H1 (cell line): ENCODE measurements at regions not wholly inside any gene's neighbourhood (a gene's known extent, or its start where the extent isn't known, plus 50 kb on each side); places are given as distances from the start of the nearest gene placed in this dataset.

Experiments used
- CTCF ChIA-PET: fragments of 300-600 bp; sonication (Branson Sonifier 250); formaldehyde crosslinking; loops from one replicate; lab custom pipeline; 2021; ENCODE audit not compliant: partially characterized antibody; lab: Charles Lee
- POLR2A ChIA-PET: fragments of 300-600 bp; sonication (Branson Sonifier 250); formaldehyde crosslinking; loops from one replicate; lab custom pipeline; 2021; ENCODE audit warnings: inconsistent platforms; ENCODE audit not compliant: partially characterized antibody; lab: Charles Lee
- DNase-seq, 2 experiments: peaks; one replicate each; pipeline versions ENCODE4 v3.0.0 to v3.0.0-alpha.2; 2010 to 2022; ENCODE audit warnings: low spot score in 2 of 2, low read depth in 1 of 2, mixed read lengths in 1 of 2
- FAIRE-seq: peaks from 2 replicates; lab custom pipeline; 2011; peaks lifted over from hg19 to GRCh38; lab: Jason Lieb, UNC
- H2AFZ ChIP-seq: 2 replicates; pipeline ENCODE4 v1.8.1; 2012; ENCODE audit warnings: low read length, inconsistent platforms
- H2AK5ac ChIP-seq: 2 replicates; pipeline ENCODE4 v1.6.1; 2013; ENCODE audit warnings: low read depth, low read length
- H2BK120ac ChIP-seq: replicated peaks from 2 replicates; pipeline ENCODE3; 2013; ENCODE audit warnings: low read depth, low read length, inconsistent platforms
- H2BK12ac ChIP-seq: 2 replicates; pipeline ENCODE4 v1.6.1; 2013; ENCODE audit warnings: low read depth, low read length
- H2BK15ac ChIP-seq: 2 replicates; pipeline ENCODE4 v1.6.1; 2013; ENCODE audit warnings: low read length
- H2BK20ac ChIP-seq: 2 replicates; pipeline ENCODE4 v1.6.1; 2013; ENCODE audit warnings: low read length
- H2BK5ac ChIP-seq: 2 replicates; pipeline ENCODE4 v1.6.1; 2013; ENCODE audit warnings: low read depth, low read length
- H3K14ac ChIP-seq: 2 replicates; pipeline ENCODE4 v1.6.1; 2013; ENCODE audit warnings: inconsistent platforms; ENCODE audit not compliant: insufficient read length
- H3K18ac ChIP-seq: 2 replicates; pipeline ENCODE4 v1.6.1; 2013; ENCODE audit warnings: low read length; ENCODE audit errors: extremely low read depth
- H3K23ac ChIP-seq: 2 replicates; pipeline ENCODE4 v1.6.1; 2013; ENCODE audit warnings: inconsistent platforms; ENCODE audit not compliant: insufficient read length
- H3K23me2 ChIP-seq: 2 replicates; pipeline ENCODE4 v1.6.1; 2013; ENCODE audit warnings: low read depth, low read length
- H3K27ac ChIP-seq: 2 replicates; pipeline ENCODE4 v1.6.1; 2011; ENCODE audit warnings: low read depth, low read length, inconsistent platforms
- H3K27me3 ChIP-seq, 4 experiments: replicated peaks in 1 of 4; 1 replicate in 1 of 4; 2 replicates in 3 of 4; pipeline versions ENCODE4 v1.6.1 to v1.8.1; 2011 to 2013; ENCODE audit warnings: low read length in 3 of 4, mild to moderate bottlenecking in 3 of 4, inconsistent platforms in 2 of 4, mixed read lengths in 2 of 4, moderate library complexity in 1 of 4; ENCODE audit not compliant: control insufficient read depth in 3 of 4, insufficient read depth in 3 of 4; ENCODE audit errors: extremely low read depth in 1 of 4
- H3K36me3 ChIP-seq, 4 experiments: 2 replicates each; pipeline versions ENCODE4 v1.6.1 to v1.8.1; 2011 to 2013; ENCODE audit warnings: mild to moderate bottlenecking in 4 of 4, low read length in 3 of 4, moderate library complexity in 2 of 4, control low read depth in 1 of 4, inconsistent platforms in 1 of 4; ENCODE audit not compliant: insufficient read depth in 4 of 4, control insufficient read depth in 2 of 4
- H3K4ac ChIP-seq: replicated peaks from 2 replicates; pipeline ENCODE3; 2013; ENCODE audit warnings: low read length, low read depth, mixed read lengths, inconsistent platforms; ENCODE audit not compliant: insufficient read length
- H3K4me1 ChIP-seq, 4 experiments: replicated peaks in 1 of 4; 1 replicate in 1 of 4; 2 replicates in 3 of 4; pipeline versions ENCODE4 v1.6.1 to v1.8.1; 2011 to 2013; ENCODE audit warnings: low read length in 3 of 4, inconsistent platforms in 2 of 4, mixed read lengths in 1 of 4; ENCODE audit not compliant: insufficient read depth in 4 of 4, control insufficient read depth in 3 of 4
- H3K4me2 ChIP-seq, 2 experiments: 2 replicates each; pipeline versions ENCODE4 v1.6.1 to v1.8.1; 2011 to 2013; ENCODE audit warnings: low read depth in 2 of 2, low read length in 2 of 2, control low read depth in 1 of 2, inconsistent platforms in 1 of 2, mild to moderate bottlenecking in 1 of 2; ENCODE audit not compliant: insufficient read depth in 1 of 2
- H3K4me3 ChIP-seq, 4 experiments: fragments of 200-600, 300-600 bp in 1 of 4; sonication (generic), shearing (Covaris generic), sonication (Bioruptor Twin) in 1 of 4; 2 replicates each; pipeline versions ENCODE4 v1.5.1 to v1.8.1; 2011 to 2016; ENCODE audit warnings: low read length in 4 of 4, low read depth in 3 of 4, control low read depth in 2 of 4, inconsistent platforms in 2 of 4, mild to moderate bottlenecking in 2 of 4, mixed read lengths in 1 of 4, moderate library complexity in 1 of 4; ENCODE audit not compliant: insufficient read depth in 2 of 4; ENCODE audit errors: extremely low read depth in 1 of 4
- H3K56ac ChIP-seq: replicated peaks from 2 replicates; pipeline ENCODE3; 2013; ENCODE audit warnings: low read depth, mild to moderate bottlenecking, mixed read lengths, low read length, inconsistent platforms; ENCODE audit not compliant: insufficient read length
- H3K79me1 ChIP-seq: 2 replicates; pipeline ENCODE4 v1.6.1; 2013; ENCODE audit warnings: low read depth, low read length, control low read depth
- H3K79me2 ChIP-seq, 2 experiments: 2 replicates each; pipeline versions ENCODE4 v1.6.1 to v1.8.1; 2012 to 2013; ENCODE audit warnings: low read length in 2 of 2, mild to moderate bottlenecking in 2 of 2, inconsistent platforms in 1 of 2; ENCODE audit not compliant: insufficient read depth in 2 of 2, control insufficient read depth in 1 of 2
- H3K9ac ChIP-seq, 4 experiments: replicated peaks in 1 of 4; 1 replicate in 1 of 4; 2 replicates in 3 of 4; pipeline versions ENCODE4 v1.6.1 to v1.8.1; 2011 to 2013; ENCODE audit warnings: low read depth in 3 of 4, low read length in 3 of 4, control low read depth in 2 of 4, mild to moderate bottlenecking in 2 of 4, moderate library complexity in 2 of 4, inconsistent platforms in 1 of 4; ENCODE audit errors: extremely low read depth in 1 of 4
- H3K9me3 ChIP-seq, 2 experiments: 2 replicates each; pipeline versions ENCODE4 v1.6.1 to v1.8.1; 2012 to 2013; ENCODE audit warnings: mild to moderate bottlenecking in 2 of 2, moderate library complexity in 2 of 2, control low read depth in 1 of 2, inconsistent platforms in 1 of 2, low read depth in 1 of 2, low read length in 1 of 2, mixed read lengths in 1 of 2; ENCODE audit not compliant: insufficient read depth in 2 of 2
- H4K20me1 ChIP-seq, 2 experiments: replicated peaks in 1 of 2; 2 replicates each; pipeline versions ENCODE3 to v1.8.1; 2011 to 2013; ENCODE audit warnings: inconsistent platforms in 2 of 2, low read length in 2 of 2, mild to moderate bottlenecking in 1 of 2; ENCODE audit not compliant: insufficient read depth in 2 of 2, control insufficient read depth in 1 of 2
- H4K5ac ChIP-seq: 2 replicates; pipeline ENCODE4 v1.6.1; 2013; ENCODE audit warnings: low read length, low read depth, mixed read lengths, inconsistent platforms; ENCODE audit not compliant: insufficient read length
- H4K8ac ChIP-seq: 2 replicates; pipeline ENCODE4 v1.8.0; 2013; ENCODE audit warnings: mild to moderate bottlenecking, moderate library complexity, low read length, inconsistent platforms; ENCODE audit not compliant: insufficient read depth; ENCODE audit errors: extremely low read depth
- H4K91ac ChIP-seq: replicated peaks from 2 replicates; pipeline ENCODE3; 2013; ENCODE audit warnings: low read length, mixed read lengths, inconsistent platforms; ENCODE audit not compliant: insufficient read length
- CBX5 ChIP-seq: fragments of 300-800, 300-1000 bp; sonication (generic); IDR thresholded peaks from 2 replicates; pipeline ENCODE4 v1.7.1; 2016; ENCODE audit warnings: antibody characterized with exemption, low read length, low read depth
- CEBPB ChIP-seq: IDR thresholded peaks from 2 replicates; pipeline ENCODE4 v1.6.1; 2012; ENCODE audit warnings: low read depth, low read length
- CHD1 ChIP-seq: IDR thresholded peaks from 2 replicates; pipeline ENCODE4 v1.6.1; 2012; ENCODE audit warnings: low read depth, low read length, improper control_type of control experiment
- CHD2 ChIP-seq: IDR thresholded peaks from 2 replicates; pipeline ENCODE4 v1.6.1; 2012; ENCODE audit warnings: low read length, improper control_type of control experiment
- CREB1 ChIP-seq: IDR thresholded peaks from 2 replicates; pipeline ENCODE4 v1.6.1; 2012; ENCODE audit warnings: inconsistent platforms
- CTBP2 ChIP-seq: IDR thresholded peaks from 2 replicates; pipeline ENCODE4 v1.7.0; 2011; ENCODE audit warnings: borderline replicate concordance, mild to moderate bottlenecking, moderate library complexity, mixed read lengths, low read length; ENCODE audit not compliant: insufficient read depth, insufficient read length
- EP300 ChIP-seq, 2 experiments: IDR thresholded peaks; 1 replicate in 1 of 2; 2 replicates in 1 of 2; pipeline ENCODE4 v1.6.1; 2011 to 2012; ENCODE audit warnings: low read depth in 2 of 2, low read length in 2 of 2, mild to moderate bottlenecking in 2 of 2, borderline replicate concordance in 1 of 2, inconsistent platforms in 1 of 2, moderate library complexity in 1 of 2
- FOSL1 ChIP-seq: IDR thresholded peaks from 2 replicates; pipeline ENCODE4 v1.6.1; 2011; ENCODE audit warnings: mild to moderate bottlenecking, low read depth, low read length, moderate library complexity; ENCODE audit not compliant: insufficient read depth
- GTF2F1 ChIP-seq: IDR thresholded peaks from 2 replicates; pipeline ENCODE4 v1.6.1; 2012; ENCODE audit warnings: low read depth, low read length, improper control_type of control experiment, borderline replicate concordance
- HDAC2 ChIP-seq, 2 experiments: fragments of 300-600 bp in 1 of 2; sonication (generic) in 1 of 2; IDR thresholded peaks; 2 replicates each; pipeline ENCODE4 v1.6.1; 2011 to 2012; ENCODE audit warnings: low read depth in 2 of 2, low read length in 2 of 2, mild to moderate bottlenecking in 2 of 2, moderate library complexity in 2 of 2, borderline replicate concordance in 1 of 2, inconsistent platforms in 1 of 2
- KDM5A ChIP-seq: fragments of 200-600 bp; IDR thresholded peaks from 2 replicates; pipeline ENCODE4 v1.7.1; 2012; ENCODE audit warnings: mild to moderate bottlenecking, low read length, inconsistent platforms, mixed read lengths
- SP2 ChIP-seq: IDR thresholded peaks from 2 replicates; pipeline ENCODE4 v1.6.1; 2012; ENCODE audit warnings: mild to moderate bottlenecking, low read length, inconsistent platforms
- TAF1 ChIP-seq: IDR thresholded peaks from 2 replicates; pipeline ENCODE4 v1.6.1; 2011; ENCODE audit warnings: mild to moderate bottlenecking, low read depth, low read length
- WGBS, 2 experiments: shearing (Covaris generic) in 1 of 2; methylation state at CpG; one replicate each; pipeline versions ENCODE4 v1.1.6 to v1.1.7; 2013 to 2015; ENCODE audit warnings: low lambda C conversion rate in 2 of 2, mixed read lengths in 2 of 2, inconsistent platforms in 1 of 2, low coverage in 1 of 2, missing lambda C conversion rate in 1 of 2; ENCODE audit not compliant: insufficient replicate concordance in 2 of 2, insufficient coverage in 1 of 2, insufficient read length in 1 of 2; ENCODE audit errors: extremely low coverage in 1 of 2, missing lambda C conversion rate in 1 of 2; 5-methylcytosine and 5-hydroxymethylcytosine counted together

DNA sequence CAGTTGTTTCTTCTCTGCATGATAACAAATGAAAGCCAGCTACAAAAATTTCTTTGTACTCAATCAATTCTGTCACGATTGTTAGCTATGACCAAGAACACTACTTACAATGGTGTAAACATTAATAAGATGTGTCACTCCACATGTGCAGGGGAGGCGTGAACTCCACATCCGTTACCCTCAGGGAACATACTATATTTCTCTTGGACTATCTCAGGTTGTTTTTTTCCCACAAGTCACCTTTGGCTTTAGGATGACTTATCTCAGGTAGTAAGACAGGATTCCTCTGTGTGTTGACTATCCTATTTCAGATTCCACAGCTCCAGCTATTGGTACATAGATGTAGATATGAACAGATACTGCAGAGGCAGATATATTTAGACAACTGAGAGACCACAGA, 423.3 kb upstream of the GRM7 start:
- H3K36me3 ChIP-seq, result no peaks in the 10 kb centered on the region
- TF ChIP-seq GTF2F1 (no peak), FOSL1 (no peak), CTBP2 (no peak), CEBPB (no peak), CREB1 (no peak), CBX5 (no peak), SP2 (no peak), KDM5A (no peak), HDAC2 (IDR thresholded peaks at IDR 0.05; ENCODE audit: borderline replicate concordance in 1 of 2, low read depth in 2 of 2, low read length in 2 of 2) (no peak), TAF1 (no peak), EP300 (IDR thresholded peaks at IDR 0.05; ENCODE audit: borderline replicate concordance in 1 of 2, low read depth in 2 of 2, low read length in 2 of 2) (no peak), CHD2 (no peak), CHD1 (no peak)
- no peak overlapping the region for H2AFZ ChIP-seq
- H3K9ac ChIP-seq, result no peak overlapping the region
- no peak overlapping the region for H3K4ac ChIP-seq
- H2BK12ac ChIP-seq, result no peak overlapping the region
- H2BK15ac ChIP-seq, result no peak overlapping the region
- no peaks in the 10 kb centered on the region for H3K79me1 ChIP-seq
- H2BK20ac ChIP-seq, result no peak overlapping the region
- ChIA-PET POLR2A (no interaction called here), CTCF (interaction anchor here (1.1 kb wide), 1 partner anchor 9 kb away, joined by 3 read pairs; no protein-coding TSS in a partner anchor)
- H3K18ac ChIP-seq, result no peak overlapping the region
- DNase-seq (no peak), FAIRE-seq (no peak)
- no peak overlapping the region for H3K4me3 ChIP-seq
- no peak overlapping the region for H2BK120ac ChIP-seq
- H3K23me2 ChIP-seq, result no peaks in the 10 kb centered on the region
- H2BK5ac ChIP-seq, result no peak overlapping the region
- H3K27ac ChIP-seq, result no peak overlapping the region
- no peak overlapping the region for H4K91ac ChIP-seq
- H4K20me1 ChIP-seq, result no peaks in the 10 kb centered on the region
- no peaks in the 10 kb centered on the region for H3K27me3 ChIP-seq
- no peak overlapping the region for H3K14ac ChIP-seq
- H3K79me2 ChIP-seq, result no peaks in the 10 kb centered on the region
- H3K4me1 ChIP-seq, result no peaks in the 10 kb centered on the region
- H4K5ac ChIP-seq, result no peak overlapping the region
- H3K4me2 ChIP-seq, result no peak overlapping the region
- H3K9me3 ChIP-seq, result no peaks in the 10 kb centered on the region
- no peak overlapping the region for H3K23ac ChIP-seq
- no peak overlapping the region for H2AK5ac ChIP-seq
- H3K56ac ChIP-seq, result no peak overlapping the region
- no peak overlapping the region for H4K8ac ChIP-seq
- 94% methylated on average over 3 of the region's 3 CpGs; no CpG with 5 or more reads in 1 of the 2 experiments for WGBS, 2 experiments
